ENCODE measurements at regions not wholly inside any gene's neighbourhood (a gene's known extent, or its start where the extent isn't known, plus 50 kb on each side); places are given as distances from the start of the nearest gene placed in this dataset.

- no peak for DNase-seq
Measured at GRCh38 chr2:236882930-236883329, 202.8 kb upstream of the COPS8 start.

- no peak for DNase-seq
Measured at GRCh38 chr2:236883819-236884218, 201.9 kb upstream of the COPS8 start.

DNA sequence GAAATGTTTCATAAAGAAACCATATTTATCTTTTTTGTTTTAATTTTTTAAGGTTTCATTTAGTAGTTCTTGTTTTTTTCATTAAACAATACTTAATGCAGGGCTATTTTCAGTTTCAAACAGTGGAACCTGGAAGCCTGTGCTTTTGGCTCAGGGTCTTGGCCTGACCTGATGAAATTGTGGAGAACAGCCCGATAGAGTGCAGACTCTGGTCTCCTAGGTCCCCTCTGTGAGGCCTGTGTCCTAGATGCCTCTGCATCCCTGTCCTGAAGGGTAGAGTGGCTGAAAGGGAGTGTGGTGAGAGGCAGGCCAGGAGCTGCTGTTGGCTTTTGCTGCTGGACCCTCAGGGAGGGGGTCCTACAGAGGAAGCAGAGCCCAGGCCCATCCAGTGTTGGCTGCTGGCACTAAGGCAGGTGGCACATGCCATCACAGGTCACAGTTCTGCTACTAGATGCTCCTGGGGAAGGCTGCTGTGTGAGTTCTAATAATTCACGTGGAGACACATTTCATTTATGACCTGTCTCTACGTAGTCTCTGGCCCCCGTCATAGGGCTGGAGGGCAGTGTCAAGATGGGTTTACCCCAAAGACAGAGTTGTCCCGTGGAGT lies 201.0 kb upstream of the COPS8 start:
- DNase-seq = no peak

DNA sequence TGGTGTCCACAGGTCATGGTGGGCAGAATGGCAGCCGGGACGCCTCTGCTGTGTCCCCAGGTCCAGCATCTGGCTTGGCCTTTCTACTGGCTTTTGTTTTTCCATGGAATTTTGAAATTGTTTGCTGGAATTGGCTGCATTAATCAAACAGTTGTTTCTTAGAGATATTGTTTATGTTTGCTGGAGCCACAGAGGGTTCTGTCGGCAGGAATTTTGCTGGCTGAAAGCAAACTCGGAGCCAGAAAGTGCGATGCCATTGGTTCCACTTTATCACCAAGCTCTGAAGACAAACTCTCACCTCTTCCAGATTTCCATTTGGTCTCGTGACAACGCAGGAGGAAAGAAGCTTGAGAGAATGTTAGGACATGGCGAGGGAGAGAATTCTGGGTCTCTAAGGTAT lies 199.2 kb upstream of the COPS8 start:
- no peak for DNase-seq

DNA sequence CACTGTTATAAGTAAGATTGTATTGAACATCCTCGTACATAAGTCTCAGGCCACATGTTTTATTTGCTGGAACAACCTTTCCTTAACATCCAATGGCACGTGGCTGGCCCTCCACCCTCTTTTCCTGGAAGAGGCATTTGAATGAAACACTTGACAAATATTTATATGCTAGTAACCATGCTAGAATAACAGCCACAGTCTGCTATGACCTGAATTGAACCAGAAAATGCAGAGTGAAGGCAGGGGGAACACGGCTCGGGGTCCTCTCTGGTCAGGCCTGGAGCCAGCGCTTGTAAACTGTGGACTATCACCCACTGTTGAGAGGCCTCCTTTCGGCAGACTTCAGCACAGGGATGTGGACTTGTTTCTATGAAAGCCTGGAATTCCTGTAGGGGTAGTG lies 198.2 kb upstream of the COPS8 start:
- no peak for DNase-seq

GRCh38 chr2:236887953-236888793 lies 197.5 kb upstream of the COPS8 start:
- DNase-seq = no peak

DNA sequence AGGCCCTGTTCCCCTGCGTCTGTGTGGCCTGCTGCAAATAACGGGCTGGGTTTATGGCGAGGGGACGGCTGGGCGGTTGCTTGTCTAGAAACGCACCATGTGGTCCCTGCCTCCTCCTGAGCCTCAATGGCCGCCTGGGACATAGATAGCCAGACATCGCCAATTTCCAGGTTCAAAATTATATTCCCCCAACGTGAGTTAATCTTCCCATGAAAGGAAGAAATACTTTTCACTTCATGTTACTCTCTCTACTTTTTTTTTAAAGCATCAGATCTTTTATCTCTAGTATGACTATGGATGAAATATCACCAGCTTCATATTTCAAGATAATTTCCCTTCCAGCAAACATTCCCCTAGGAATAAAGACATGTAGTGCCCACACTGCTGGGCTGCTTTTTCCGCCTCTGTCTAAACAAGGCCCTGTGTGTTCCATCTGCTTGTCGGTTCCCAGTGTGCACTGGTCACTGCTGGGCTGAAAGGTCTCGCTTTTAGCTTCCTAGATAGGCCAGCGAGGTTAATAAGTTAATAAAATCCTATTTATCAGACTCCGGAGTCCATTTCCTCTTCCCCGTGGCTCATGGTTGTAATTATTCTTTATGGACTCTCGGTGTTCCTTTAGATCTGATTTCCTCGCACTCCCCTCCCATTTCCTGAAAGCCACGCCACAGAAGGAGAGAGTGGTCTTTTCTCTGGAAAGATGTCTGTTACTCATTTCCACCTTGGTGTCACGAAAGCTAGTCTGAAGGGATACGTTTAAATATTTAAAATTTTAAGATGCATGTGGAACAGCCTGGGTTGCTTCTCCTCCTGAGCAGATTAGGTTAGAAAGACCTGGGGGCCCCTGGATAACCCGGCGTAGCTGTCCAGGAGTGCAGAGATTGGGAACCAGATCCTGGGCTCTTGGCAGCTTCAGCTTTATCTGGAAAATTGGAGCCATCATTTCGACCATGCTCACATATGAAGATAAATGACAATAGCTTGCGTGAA lies 196.6 kb upstream of the COPS8 start:
- no peak for DNase-seq

DNA sequence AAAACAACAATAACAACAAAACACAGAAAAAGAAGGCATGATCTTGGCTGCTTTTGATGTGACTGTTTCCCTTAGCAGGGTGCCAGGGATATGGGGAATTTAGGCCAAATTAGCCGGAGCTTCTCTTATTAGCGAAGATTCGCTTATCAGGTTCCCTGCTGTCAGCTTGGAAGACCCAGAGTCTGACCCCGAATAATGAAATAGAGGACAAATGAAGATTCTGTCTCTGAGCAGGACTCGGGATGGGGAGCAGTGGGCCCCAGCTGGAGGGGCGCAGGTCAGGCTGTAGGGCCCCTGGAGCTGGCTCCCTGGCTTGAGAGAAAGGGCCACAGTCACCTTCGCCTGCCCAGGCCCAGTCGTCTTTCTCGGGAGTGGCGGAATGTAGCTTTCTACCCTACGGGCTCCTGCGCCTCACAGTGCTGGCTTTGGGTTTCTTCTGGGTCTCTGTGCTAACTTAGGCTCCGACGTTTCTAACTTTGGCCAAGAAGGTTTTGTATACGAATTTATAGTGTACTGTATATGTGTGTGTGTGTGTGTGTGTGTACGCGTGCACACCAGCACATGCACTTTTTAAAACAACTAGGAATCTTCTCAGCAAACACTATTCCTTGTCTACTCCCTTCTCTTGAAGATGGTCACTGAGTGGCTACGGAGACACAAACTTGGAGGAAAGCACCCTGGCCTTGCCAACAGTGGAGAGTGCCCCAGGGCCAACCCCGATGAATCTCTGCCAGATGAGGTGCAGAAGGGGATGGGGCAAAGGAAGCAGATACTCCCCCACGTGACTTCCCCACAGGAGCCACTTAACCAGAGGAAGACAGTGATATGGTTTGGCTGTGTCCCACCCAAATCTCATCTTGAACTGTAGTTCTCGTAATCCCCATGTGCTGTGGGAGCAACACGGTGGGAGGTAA lies 195.6 kb upstream of the COPS8 start:
- no peak for DNase-seq

GRCh38 chr2:236892721-236893120 lies 193.0 kb upstream of the COPS8 start:
- DNase-seq = no peak

DNA sequence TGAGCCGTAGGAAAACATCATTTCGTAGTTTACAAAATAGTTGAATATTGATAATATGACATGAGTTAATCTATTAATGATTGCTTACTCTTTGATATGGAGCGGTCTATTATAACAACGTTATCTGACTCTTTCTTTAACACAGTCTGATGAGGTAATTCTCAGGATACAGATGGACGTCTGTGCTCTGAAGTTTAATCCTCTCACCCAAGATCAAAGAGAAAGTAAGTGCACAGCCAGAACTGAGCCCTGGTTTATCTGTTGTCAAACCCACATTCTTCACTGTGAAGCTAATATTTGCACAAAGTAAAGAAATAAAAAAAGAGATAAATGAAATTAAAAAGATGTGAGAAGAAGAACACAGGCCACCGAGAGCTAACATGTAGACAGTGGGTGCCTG lies 190.9 kb upstream of the COPS8 start:
- no peak for DNase-seq

GRCh38 chr2:236895497-236895896 lies 190.2 kb upstream of the COPS8 start:
- DNase-seq = no peak

GRCh38 chr2:236896688-236897087 lies 189.0 kb upstream of the COPS8 start:
- no peak for DNase-seq

DNA sequence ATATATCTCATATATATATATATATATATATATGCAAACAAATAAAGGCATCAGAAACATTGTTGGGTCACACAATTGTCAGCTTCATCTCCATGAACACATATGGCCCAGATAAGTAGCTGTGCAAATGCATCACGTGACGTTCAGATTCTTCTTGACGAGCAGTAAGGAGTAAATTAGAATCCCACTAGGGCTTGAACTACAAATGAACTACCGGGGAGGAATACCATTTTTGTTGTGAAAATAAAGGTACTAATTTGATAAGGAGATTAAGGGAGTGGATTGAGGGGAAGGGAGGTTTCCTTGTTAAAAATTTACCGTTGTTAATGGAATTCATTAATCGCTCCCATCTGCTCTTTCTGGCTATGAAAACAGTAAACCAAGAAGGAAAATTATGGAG lies 186.5 kb upstream of the COPS8 start:
- no peak for DNase-seq

GRCh38 chr2:236899950-236900640 lies 185.6 kb upstream of the COPS8 start:
- no peak for DNase-seq

DNA sequence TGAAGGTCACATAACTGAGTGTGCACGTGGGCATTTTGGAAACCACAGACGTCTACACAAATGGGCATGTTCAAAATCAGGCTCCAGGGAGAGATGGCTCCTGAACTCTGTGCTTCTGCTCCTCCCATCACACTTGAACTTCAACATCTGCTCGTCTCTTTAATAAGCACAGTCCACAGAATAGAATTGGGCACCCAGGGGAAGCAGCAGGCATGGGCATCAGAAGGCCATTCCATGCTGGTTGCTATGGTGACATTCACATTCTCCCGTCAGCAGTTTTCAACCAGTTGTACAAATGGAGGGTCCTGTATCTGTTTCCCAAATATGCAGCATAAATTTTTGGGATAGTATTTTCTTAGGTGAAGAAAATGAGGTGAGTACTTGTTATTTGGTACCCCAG lies 183.7 kb upstream of the COPS8 start:
- DNase-seq = no peak

- DNase-seq = no peak
Measured at GRCh38 chr2:236903978-236904377, 181.7 kb upstream of the COPS8 start.

GRCh38 chr2:236904389-236905263 lies 181.1 kb upstream of the COPS8 start:
- DNase-seq = no peak

DNA sequence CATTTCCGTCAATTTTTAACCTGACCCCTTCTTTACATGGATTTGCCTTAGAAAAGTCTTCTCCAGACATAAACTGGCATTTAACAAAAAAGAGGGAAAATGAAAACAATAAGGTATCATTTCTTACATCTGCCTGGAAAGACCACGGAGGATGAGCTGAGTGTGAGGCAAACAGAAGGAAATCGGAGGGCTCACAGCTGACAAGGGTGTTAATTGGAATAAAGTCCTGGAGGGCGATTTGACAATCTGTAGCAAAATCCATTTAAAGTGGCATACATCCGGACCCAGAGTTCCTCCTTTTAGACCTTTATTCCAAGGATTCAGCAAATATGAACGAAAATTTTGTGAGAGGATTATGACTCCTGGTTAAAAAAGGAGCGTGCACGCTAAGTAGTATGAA lies 179.7 kb upstream of the COPS8 start:
- DNase-seq = no peak

DNA sequence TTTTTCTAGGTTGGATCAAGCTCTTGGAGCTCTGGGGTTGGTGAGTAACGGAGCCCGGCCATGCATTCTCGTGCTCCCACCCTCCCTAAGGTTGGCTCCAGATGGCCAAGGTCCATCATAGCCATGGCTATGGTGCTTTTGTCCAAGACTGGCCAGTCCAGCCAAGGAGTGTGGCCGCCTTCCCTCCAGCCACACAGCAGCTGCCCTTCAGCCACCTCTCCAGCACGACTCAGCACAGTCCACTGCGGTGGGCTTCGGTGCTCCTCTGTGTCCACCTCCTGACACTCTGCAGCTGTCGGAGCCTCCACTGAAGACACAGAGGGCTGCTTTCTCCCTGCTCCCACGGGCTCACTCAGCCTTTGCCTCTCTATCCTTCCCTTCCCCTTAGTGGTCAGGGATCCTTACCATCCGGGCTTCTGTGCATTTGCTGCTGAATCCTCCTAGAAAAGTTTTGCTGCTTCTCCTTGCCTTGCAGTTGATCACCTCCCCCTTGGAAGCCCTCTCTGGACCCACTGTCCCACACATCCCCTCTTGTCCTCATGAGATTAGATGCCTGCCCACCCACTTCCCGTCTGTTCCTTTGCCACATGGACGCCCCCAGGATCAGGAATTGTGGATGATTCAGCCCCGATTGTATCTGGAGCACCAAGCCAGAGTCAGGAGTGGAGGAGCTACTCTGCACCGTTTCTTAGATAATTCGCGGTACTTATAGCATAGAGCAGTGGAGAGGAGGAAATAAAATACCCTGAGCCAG lies 177.1 kb upstream of the COPS8 start:
- no peak for DNase-seq

DNA sequence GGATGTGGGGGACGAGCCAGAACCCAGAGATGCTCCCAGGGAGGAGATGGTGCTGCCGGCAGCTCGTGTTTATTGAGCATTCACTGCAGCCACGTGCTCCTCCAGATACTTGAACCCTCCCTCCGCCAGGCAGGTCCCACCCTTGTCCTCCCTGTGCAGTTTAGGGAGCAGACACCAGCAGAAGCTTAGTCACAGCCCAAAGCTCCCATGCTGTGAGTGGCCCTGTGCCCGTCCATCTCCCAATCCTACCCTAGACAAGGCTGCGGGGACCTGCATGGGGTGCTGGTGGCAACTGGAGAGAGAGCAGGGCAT lies 176.5 kb upstream of the COPS8 start:
- no peak for DNase-seq
